Fibroblast of skin of back (primary cell): ENCODE measurements at regions not wholly inside any gene's neighbourhood (a gene's known extent, or its start where the extent isn't known, plus 50 kb on each side); places are given as distances from the start of the nearest gene placed in this dataset.
"Not testable (repeated sequence)": the region's sequence is repeated elsewhere in the genome, so short reads cannot be mapped to it uniquely, and the experiment has no call there.

Experiments used
- DNase-seq: peaks from one replicate; pipeline ENCODE4 v3.0.0-alpha.2; 2013

GRCh38 chr15:75763635-75764600 is 51.3 kb upstream of the CSPG4 start:
- not testable (repeated sequence) for DNase-seq

- no peak for DNase-seq
Observed at GRCh38 chr15:75763137-75763611, 50.5 kb upstream of the CSPG4 start.
